Liver (tissue), 8 donors: ENCODE measurements at regions not wholly inside any gene's neighbourhood (a gene's known extent, or its start where the extent isn't known, plus 50 kb on each side); places are given as distances from the start of the nearest gene placed in this dataset.

Source experiments
- DNase-seq: peaks from one replicate; pipeline ENCODE4 v3.0.0-alpha.2; 2017; ENCODE audit warnings: low spot score
- H3K27ac ChIP-seq, 2 donors: one replicate each; pipeline ENCODE4 v1.7.0; 2013; ENCODE audit warnings: inconsistent platforms in 2 of 2, low read length in 2 of 2, control low read depth in 1 of 2, low read depth in 1 of 2, mild to moderate bottlenecking in 1 of 2
- H3K27me3 ChIP-seq, 4 donors: one replicate each; pipeline versions ENCODE4 v1.6.1 to v1.7.0; 2013; ENCODE audit warnings: low read length in 3 of 4, inconsistent platforms in 1 of 4, mild to moderate bottlenecking in 1 of 4, moderate library complexity in 1 of 4; ENCODE audit not compliant: control insufficient read depth in 4 of 4, insufficient read depth in 4 of 4
- H3K36me3 ChIP-seq, 4 donors: one replicate each; pipeline versions ENCODE4 v1.6.1 to v1.7.0; 2013; ENCODE audit warnings: low read length in 3 of 4, mild to moderate bottlenecking in 3 of 4, low read depth in 1 of 4, moderate library complexity in 1 of 4; ENCODE audit not compliant: control insufficient read depth in 4 of 4, insufficient read depth in 3 of 4
- H3K4me1 ChIP-seq, 4 donors: one replicate each; pipeline versions ENCODE4 v1.6.1 to v1.7.0; 2013; ENCODE audit warnings: low read length in 3 of 4, mild to moderate bottlenecking in 3 of 4, moderate library complexity in 1 of 4; ENCODE audit not compliant: control insufficient read depth in 4 of 4, insufficient read depth in 4 of 4
- H3K4me3 ChIP-seq, 3 donors: one replicate each; pipeline versions ENCODE4 v1.6.1 to v1.7.0; 2013; ENCODE audit warnings: low read length in 3 of 3, control low read depth in 1 of 3, low read depth in 1 of 3, mild to moderate bottlenecking in 1 of 3
- H3K9ac ChIP-seq, 2 donors: one replicate each; pipeline ENCODE4 v1.7.0; 2013; ENCODE audit warnings: low read length in 2 of 2, mild to moderate bottlenecking in 2 of 2, moderate library complexity in 2 of 2, control low read depth in 1 of 2, low read depth in 1 of 2
- H3K9me3 ChIP-seq, 4 donors: one replicate each; pipeline versions ENCODE4 v1.6.1 to v1.7.0; 2013; ENCODE audit warnings: low read length in 3 of 4; ENCODE audit not compliant: control insufficient read depth in 4 of 4
- CTCF ChIP-seq: fragments of 150-350 bp; IDR thresholded peaks from 2 replicates; pipeline ENCODE4 v1.5.1; 2017; ENCODE audit warnings: improper control_type of control experiment, low read depth, low read length; ENCODE audit not compliant: missing input control
- EGR1 ChIP-seq, 2 donors: IDR thresholded peaks; 2 replicates each; pipeline ENCODE4 v1.6.1; 2016 to 2018; ENCODE audit warnings: antibody characterized with exemption in 2 of 2, low read depth in 2 of 2
- FOXA2 ChIP-seq: IDR thresholded peaks from 2 replicates; pipeline ENCODE4 v1.6.1; 2016; ENCODE audit warnings: antibody characterized with exemption
- GABPA ChIP-seq, 2 donors: IDR thresholded peaks in 1 of 2; conservative IDR thresholded peaks in 1 of 2; 2 replicates each; pipeline ENCODE4 v1.6.1; 2016; ENCODE audit warnings: antibody characterized with exemption in 2 of 2, mild to moderate bottlenecking in 1 of 2, moderate library complexity in 1 of 2
- HNF4A ChIP-seq, 2 donors: conservative IDR thresholded peaks; 2 replicates each; pipeline ENCODE4 v1.6.1; 2016; ENCODE audit warnings: antibody characterized with exemption in 2 of 2, mild to moderate bottlenecking in 2 of 2
- HNF4G ChIP-seq: IDR thresholded peaks from 2 replicates; pipeline ENCODE4 v1.6.1; 2016; ENCODE audit warnings: antibody characterized with exemption
- JUND ChIP-seq, 2 donors: IDR thresholded peaks; 2 replicates each; pipeline ENCODE4 v1.6.1; 2016; ENCODE audit warnings: antibody characterized with exemption in 2 of 2
- MAX ChIP-seq: IDR thresholded peaks from 2 replicates; pipeline ENCODE4 v1.6.1; 2016; ENCODE audit warnings: antibody characterized with exemption
- RAD21 ChIP-seq, 2 donors: IDR thresholded peaks; 2 replicates each; pipeline ENCODE4 v1.6.1; 2016; ENCODE audit warnings: antibody characterized with exemption in 2 of 2, mild to moderate bottlenecking in 2 of 2
- RXRA ChIP-seq, 2 donors: IDR thresholded peaks; 2 replicates each; pipeline ENCODE4 v1.6.1; 2017 to 2018; ENCODE audit warnings: antibody characterized with exemption in 2 of 2, mild to moderate bottlenecking in 1 of 2
- TAF1 ChIP-seq: conservative IDR thresholded peaks from 2 replicates; pipeline ENCODE4 v1.6.1; 2016; ENCODE audit warnings: antibody characterized with exemption, mild to moderate bottlenecking
- ZBTB33 ChIP-seq: IDR thresholded peaks from 2 replicates; pipeline ENCODE4 v1.6.1; 2016; ENCODE audit warnings: antibody characterized with exemption
- WGBS: extraction: QIAGEN DNeasy Blood & Tissue Kit; methylation state at CpG from one replicate; pipeline ENCODE4 v1.1.7; 2013; 5-methylcytosine and 5-hydroxymethylcytosine counted together
- donor health status: healthy.
- donor health status: healthy.
- donor health status: healthy.
- donor health status: healthy.
- donor health status: healthy.

DNA sequence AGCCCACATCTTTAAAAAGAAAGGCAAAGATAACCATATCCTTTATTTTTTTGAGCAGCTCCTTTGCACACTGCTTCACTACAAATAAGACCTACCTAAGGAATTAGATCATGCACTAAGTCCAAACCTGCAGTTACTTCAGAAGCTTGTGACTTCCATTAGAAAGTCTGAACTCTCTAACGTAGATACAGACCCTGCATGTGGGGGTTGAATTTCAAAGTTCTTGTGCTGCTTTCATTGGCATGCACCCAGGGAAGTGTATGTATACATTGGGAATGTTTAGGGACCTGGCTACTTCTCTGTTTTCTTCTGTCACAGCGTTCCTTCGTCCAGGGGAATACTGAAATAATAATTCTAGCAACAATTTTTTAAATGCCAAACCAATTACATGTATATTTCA lies 185.2 kb upstream of the IL12A start (continued):
- TF ChIP-seq ZBTB33 (no peak), FOXA2 (no peak), TAF1 (no peak), RXRA (IDR thresholded peaks at IDR 0.05) (no peak), CTCF (no peak)

DNA sequence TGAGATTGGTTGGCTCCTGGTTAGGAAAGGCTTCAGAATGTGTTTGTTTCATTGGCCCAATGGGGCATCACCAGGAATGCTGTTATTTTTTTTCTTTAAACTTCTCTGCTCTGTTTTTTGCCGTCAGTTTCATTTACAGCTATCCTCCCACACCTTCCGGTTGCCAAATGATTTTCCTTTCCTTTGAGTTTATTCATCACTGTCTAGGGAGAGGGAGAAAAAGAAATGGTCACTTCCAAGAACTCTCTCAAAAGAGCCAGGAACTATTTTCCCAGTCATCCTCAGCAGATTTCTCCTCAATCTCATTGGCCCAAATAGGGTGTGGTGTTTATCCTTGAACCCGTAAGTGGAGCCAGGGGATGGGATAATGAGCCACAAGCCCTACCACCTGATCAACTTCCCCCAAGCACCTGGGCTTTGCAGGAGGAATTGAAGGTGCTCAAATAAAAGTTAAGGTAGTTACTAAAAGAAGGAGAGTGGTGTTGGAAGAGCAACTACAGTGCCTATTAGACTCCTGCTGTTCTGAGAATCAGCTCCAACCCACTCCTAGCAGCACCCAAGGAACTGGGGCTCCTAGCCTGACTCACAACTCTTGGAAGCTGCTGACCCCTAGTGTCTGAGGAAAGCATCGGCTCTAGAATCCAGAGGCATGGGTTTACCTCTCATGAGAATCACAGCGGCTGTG lies 183.8 kb upstream of the IL12A start:
- peaks cover 0 to 11% (median 10%) of the 10 kb centered on the region in 4 donors for H3K4me1 ChIP-seq
- no peak overlapping the region for H3K27ac ChIP-seq
- H3K9me3 ChIP-seq: no peaks in the 10 kb centered on the region
- no peak overlapping the region for H3K4me3 ChIP-seq
- no peaks in the 10 kb centered on the region for H3K36me3 ChIP-seq
- no peak overlapping the region for H3K9ac ChIP-seq
- TF ChIP-seq EGR1 (IDR thresholded peaks at IDR 0.05; ENCODE audit: low read depth in 2 of 2) (no peak), GABPA (IDR thresholded peaks at IDR 0.05 in 1 of 2, conservative IDR thresholded peaks at IDR 0.05 in 1 of 2) (no peak), CTCF (peak; percentile 88), HNF4G (no peak), RAD21 (IDR thresholded peaks at IDR 0.05) (peak; percentile 98), FOXA2 (no peak), HNF4A (conservative IDR thresholded peaks at IDR 0.05) (peak in 1 of 2 donors; percentile 14), RXRA (IDR thresholded peaks at IDR 0.05) (peak in 1 of 2 donors; percentile 6)
- 51% methylated on average over 5 of the region's 5 CpGs for WGBS
- peak; percentile 44 for DNase-seq
- no peaks in the 10 kb centered on the region for H3K27me3 ChIP-seq

DNA sequence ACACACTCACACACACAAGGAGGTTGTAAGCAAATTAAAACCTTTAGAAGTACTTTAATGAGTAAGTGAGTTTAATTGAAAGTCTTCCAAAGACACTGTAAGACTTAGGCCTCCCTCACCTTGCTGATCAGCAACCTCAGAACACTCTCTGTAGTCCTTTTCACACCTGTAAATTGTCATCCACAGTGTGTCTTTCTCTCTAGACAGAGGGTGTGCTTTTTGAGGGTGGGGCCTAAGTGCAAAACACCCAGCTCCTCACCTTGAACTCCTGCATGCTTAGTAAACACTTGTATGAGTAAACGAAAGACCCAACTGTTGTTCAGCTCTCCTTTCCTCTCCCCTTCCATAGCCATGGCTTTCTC lies 183.2 kb upstream of the IL12A start:
- Histone ChIP-seq H3K36me3 (no peaks in the 10 kb centered on the region), H3K4me1 (peaks cover 0 to 11% (median 10%) of the 10 kb centered on the region in 4 donors), H3K9ac (no peak overlapping the region), H3K27me3 (no peaks in the 10 kb centered on the region), H3K27ac (no peak overlapping the region), H3K4me3 (no peak overlapping the region), H3K9me3 (no peaks in the 10 kb centered on the region)
- no peak for DNase-seq
- WGBS: 88% methylated on average over 1 of the region's 1 CpG
- no peak for TF ChIP-seq TAF1
- no peak for TF ChIP-seq CTCF
- no peak for TF ChIP-seq EGR1 (IDR thresholded peaks at IDR 0.05; ENCODE audit: low read depth in 2 of 2)
- TF ChIP-seq MAX: no peak
- TF ChIP-seq FOXA2: no peak
- TF ChIP-seq ZBTB33: no peak
- TF ChIP-seq JUND (IDR thresholded peaks at IDR 0.05): no peak
